Glutamatergic neuron (in vitro differentiated cells): ENCODE measurements at regions not wholly inside any gene's neighbourhood (a gene's known extent, or its start where the extent isn't known, plus 50 kb on each side); places are given as distances from the start of the nearest gene placed in this dataset.

Experiments used
- DNase-seq: peaks from one replicate; pipeline ENCODE4 v3.0.0; 2022
- H3K27ac Mint-ChIP-seq: one replicate; pipeline ENCODE4 v1.8.0; 2020; ENCODE audit warnings: mild to moderate bottlenecking, mixed read lengths, inconsistent platforms; ENCODE audit not compliant: unreplicated experiment
- H3K27me3 Mint-ChIP-seq: one replicate; pipeline ENCODE4 v1.8.0; 2020; ENCODE audit warnings: mild to moderate bottlenecking, moderate library complexity, mixed read lengths, inconsistent platforms; ENCODE audit not compliant: unreplicated experiment
- H3K36me3 Mint-ChIP-seq: one replicate; pipeline ENCODE4 v1.8.0; 2020; ENCODE audit warnings: mild to moderate bottlenecking, mixed read lengths, inconsistent platforms; ENCODE audit not compliant: unreplicated experiment
- H3K4me1 Mint-ChIP-seq: one replicate; pipeline ENCODE4 v1.8.0; 2020; ENCODE audit warnings: mild to moderate bottlenecking, low read depth, mixed read lengths, inconsistent platforms; ENCODE audit not compliant: unreplicated experiment
- H3K4me3 Mint-ChIP-seq: one replicate; pipeline ENCODE4 v1.8.0; 2020; ENCODE audit warnings: mild to moderate bottlenecking, mixed read lengths, inconsistent platforms; ENCODE audit not compliant: unreplicated experiment
- H3K9me3 Mint-ChIP-seq: one replicate; pipeline ENCODE4 v1.8.0; 2020; ENCODE audit warnings: mild to moderate bottlenecking, moderate library complexity, mixed read lengths, inconsistent platforms; ENCODE audit not compliant: unreplicated experiment
- CTCF ChIP-seq: fragments of 200-600 bp; sonication (generic); IDR thresholded peaks from one replicate; pipeline ENCODE4 v1.5.0; 2021; ENCODE audit not compliant: partially characterized antibody, unreplicated experiment

GRCh38 chr4:30258949-30259348, 461.2 kb upstream of the PCDH7 start:
- Mint-ChIP-seq H3K9me3 (peaks cover 2% of the 10 kb centered on the region), H3K4me3 (no peak overlapping the region), H3K36me3 (no peaks in the 10 kb centered on the region), H3K27ac (no peak overlapping the region), H3K4me1 (no peaks in the 10 kb centered on the region), H3K27me3 (no peaks in the 10 kb centered on the region)
- no peak for TF ChIP-seq CTCF
- DNase-seq = no peak

GRCh38 chr4:30262379-30262778, 457.8 kb upstream of the PCDH7 start:
- Mint-ChIP-seq H3K4me1 (no peaks in the 10 kb centered on the region), H3K9me3 (no peaks in the 10 kb centered on the region), H3K4me3 (no peak overlapping the region), H3K27ac (no peak overlapping the region), H3K27me3 (no peaks in the 10 kb centered on the region), H3K36me3 (no peaks in the 10 kb centered on the region)
- TF ChIP-seq CTCF = no peak
- no peak for DNase-seq

GRCh38 chr4:30264465-30264864, 455.7 kb upstream of the PCDH7 start:
- Mint-ChIP-seq H3K4me3 (no peak overlapping the region), H3K4me1 (no peaks in the 10 kb centered on the region), H3K27me3 (no peaks in the 10 kb centered on the region), H3K36me3 (no peaks in the 10 kb centered on the region), H3K9me3 (no peaks in the 10 kb centered on the region), H3K27ac (no peak overlapping the region)
- TF ChIP-seq CTCF = no peak
- no peak for DNase-seq

GRCh38 chr4:30265716-30266115, 454.5 kb upstream of the PCDH7 start:
- Mint-ChIP-seq H3K9me3 (no peaks in the 10 kb centered on the region), H3K27ac (no peak overlapping the region), H3K4me3 (no peak overlapping the region), H3K4me1 (no peaks in the 10 kb centered on the region), H3K36me3 (no peaks in the 10 kb centered on the region), H3K27me3 (no peaks in the 10 kb centered on the region)
- DNase-seq = no peak
- no peak for TF ChIP-seq CTCF

- Mint-ChIP-seq H3K36me3 (peaks cover 10% of the 10 kb centered on the region), H3K9me3 (no peaks in the 10 kb centered on the region), H3K4me3 (no peak overlapping the region), H3K27ac (no peak overlapping the region), H3K4me1 (no peaks in the 10 kb centered on the region), H3K27me3 (no peaks in the 10 kb centered on the region)
- TF ChIP-seq CTCF = no peak
- DNase-seq = no peak
These were observed 451.8 kb upstream of the PCDH7 start for GRCh38 chr4:30268370-30268769.
